GM10266 (cell line): ENCODE measurements at regions not wholly inside any gene's neighbourhood (a gene's known extent, or its start where the extent isn't known, plus 50 kb on each side); places are given as distances from the start of the nearest gene placed in this dataset.

ENCODE experiments used
- DNase-seq: peaks from one replicate; pipeline ENCODE4 v3.0.0; 2012; ENCODE audit errors: extremely low spot score
- TF ChIP-seq, protein P1 (sequence below): IDR thresholded peaks from 2 replicates; pipeline ENCODE4 v1.5.1; 2012; ENCODE audit warnings: mild to moderate bottlenecking, low read depth; ENCODE audit not compliant: control insufficient read depth, insufficient read depth; ENCODE audit errors: missing control alignments

DNA sequence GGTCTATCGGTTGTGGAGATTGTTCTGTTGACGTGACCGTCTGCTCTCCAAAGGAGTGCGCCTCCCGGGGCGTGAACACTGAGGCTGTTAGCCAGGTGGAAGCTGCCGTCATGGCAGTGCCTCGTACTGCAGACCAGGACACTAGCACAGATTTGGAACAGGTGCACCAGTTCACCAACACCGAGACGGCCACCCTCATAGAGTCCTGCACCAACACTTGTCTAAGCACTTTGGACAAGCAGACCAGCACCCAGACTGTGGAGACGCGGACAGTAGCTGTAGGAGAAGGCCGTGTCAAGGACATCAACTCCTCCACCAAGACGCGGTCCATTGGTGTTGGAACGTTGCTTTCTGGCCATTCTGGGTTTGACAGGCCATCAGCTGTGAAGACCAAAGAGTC, 128.9 kb upstream of the DMRT1 start:
- no peak for DNase-seq
- TF ChIP-seq, protein P1, sequence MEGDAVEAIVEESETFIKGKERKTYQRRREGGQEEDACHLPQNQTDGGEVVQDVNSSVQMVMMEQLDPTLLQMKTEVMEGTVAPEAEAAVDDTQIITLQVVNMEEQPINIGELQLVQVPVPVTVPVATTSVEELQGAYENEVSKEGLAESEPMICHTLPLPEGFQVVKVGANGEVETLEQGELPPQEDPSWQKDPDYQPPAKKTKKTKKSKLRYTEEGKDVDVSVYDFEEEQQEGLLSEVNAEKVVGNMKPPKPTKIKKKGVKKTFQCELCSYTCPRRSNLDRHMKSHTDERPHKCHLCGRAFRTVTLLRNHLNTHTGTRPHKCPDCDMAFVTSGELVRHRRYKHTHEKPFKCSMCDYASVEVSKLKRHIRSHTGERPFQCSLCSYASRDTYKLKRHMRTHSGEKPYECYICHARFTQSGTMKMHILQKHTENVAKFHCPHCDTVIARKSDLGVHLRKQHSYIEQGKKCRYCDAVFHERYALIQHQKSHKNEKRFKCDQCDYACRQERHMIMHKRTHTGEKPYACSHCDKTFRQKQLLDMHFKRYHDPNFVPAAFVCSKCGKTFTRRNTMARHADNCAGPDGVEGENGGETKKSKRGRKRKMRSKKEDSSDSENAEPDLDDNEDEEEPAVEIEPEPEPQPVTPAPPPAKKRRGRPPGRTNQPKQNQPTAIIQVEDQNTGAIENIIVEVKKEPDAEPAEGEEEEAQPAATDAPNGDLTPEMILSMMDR, result no peak

DNA sequence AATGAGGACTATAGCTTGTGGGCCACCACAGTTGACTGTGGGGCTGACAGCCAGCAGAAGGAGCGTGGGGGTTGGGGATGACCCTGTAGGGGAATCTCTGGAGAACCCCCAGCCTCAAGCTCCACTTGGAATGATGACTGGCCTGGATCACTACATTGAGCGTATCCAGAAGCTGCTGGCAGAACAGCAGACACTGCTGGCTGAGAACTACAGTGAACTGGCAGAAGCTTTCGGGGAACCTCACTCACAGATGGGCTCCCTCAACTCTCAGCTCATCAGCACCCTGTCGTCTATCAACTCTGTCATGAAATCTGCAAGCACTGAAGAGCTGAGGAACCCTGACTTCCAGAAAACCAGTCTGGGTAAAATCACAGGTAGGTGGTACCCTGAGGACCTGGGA, 128.4 kb upstream of the DMRT1 start:
- TF ChIP-seq, protein P1, result no peak
- DNase-seq, result no peak

DNA sequence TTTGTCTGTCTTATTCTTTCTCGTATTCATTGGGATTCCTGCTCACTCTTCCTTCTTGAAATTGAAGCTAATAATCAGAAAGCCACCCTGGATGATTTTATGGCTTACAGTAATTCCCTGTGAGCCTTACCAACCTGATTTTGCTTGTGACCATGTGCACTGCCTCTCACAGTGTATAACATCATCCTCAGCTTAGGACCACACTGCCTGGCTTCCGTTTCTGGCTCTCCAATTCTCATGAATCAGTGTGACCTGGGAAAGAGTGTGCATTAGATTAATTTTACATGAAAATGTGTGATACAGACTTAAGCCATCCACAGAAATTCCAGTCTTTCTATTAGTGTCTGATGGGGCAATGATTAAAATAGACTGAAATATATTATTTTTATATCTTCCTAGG, 126.8 kb upstream of the DMRT1 start:
- DNase-seq, result no peak
- TF ChIP-seq, protein P1, result no peak

DNA sequence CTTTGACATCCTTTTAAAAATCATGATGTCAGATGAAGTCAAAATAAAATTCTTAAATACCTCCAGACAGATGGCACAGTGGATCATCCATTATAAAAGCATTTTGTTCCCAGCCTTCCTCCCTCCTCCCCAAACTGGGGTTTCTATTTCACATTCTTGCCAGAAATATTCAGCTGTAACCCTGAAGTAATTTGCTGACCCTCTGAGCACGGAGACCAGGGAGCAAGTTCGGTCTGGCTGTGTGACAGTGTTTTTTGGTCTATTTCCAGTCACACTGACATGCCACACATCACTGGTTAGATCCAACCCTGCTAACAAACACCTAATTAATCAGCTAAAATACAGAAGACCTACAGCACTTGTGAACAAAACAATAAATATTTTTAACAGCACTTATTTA, 126.2 kb upstream of the DMRT1 start:
- no peak for DNase-seq
- TF ChIP-seq, protein P1, result no peak

DNA sequence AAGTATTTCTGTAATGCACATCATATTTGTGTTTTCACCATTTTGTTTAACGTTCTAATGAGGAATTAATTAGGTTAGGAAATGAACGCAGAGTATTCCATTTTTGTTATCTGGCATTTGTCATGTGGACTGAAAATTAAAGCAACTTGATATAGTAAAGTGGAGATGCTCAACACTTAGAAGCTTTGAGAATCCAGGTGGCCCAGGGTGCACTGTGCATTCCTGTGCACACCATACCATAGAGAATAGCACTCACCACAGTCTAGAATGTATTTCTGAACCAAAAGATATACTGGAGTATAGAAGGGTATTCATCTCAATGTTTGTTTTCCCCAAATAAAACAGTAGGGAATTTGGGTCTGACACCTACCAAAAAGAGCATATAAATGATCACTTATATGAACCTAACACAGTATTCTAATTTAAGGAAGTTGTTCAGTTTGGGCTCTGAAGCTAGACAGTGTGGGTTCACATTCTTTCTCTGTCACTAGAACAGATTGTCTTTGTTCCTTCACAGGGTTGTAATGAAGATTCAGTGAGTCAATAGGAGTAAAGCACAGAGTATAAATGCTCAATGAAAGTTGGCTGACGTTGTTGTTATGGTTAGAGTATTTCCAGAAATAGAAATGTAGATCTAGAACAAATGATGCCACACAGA, 125.6 kb upstream of the DMRT1 start:
- TF ChIP-seq, protein P1, result no peak
- no peak for DNase-seq

DNA sequence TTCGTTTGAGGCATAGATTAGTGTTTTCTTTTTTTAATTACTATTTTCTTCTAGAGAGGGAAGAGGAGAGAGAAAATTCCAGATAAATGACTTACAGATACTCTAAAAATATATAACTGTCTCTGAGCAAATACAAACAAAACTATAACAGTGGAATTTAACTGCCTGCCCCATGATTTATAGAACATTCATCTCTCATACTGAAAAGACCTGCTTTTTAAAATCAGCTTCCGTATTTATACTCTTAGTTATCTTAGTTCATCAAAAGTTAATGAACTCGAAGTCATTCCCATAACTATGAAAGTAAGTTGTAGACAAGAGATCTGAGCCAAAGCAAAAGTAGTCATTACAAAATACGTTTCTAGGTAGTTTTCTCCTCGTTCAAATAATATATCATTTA, 123.8 kb upstream of the DMRT1 start:
- no peak for DNase-seq
- TF ChIP-seq, protein P1, result no peak

DNA sequence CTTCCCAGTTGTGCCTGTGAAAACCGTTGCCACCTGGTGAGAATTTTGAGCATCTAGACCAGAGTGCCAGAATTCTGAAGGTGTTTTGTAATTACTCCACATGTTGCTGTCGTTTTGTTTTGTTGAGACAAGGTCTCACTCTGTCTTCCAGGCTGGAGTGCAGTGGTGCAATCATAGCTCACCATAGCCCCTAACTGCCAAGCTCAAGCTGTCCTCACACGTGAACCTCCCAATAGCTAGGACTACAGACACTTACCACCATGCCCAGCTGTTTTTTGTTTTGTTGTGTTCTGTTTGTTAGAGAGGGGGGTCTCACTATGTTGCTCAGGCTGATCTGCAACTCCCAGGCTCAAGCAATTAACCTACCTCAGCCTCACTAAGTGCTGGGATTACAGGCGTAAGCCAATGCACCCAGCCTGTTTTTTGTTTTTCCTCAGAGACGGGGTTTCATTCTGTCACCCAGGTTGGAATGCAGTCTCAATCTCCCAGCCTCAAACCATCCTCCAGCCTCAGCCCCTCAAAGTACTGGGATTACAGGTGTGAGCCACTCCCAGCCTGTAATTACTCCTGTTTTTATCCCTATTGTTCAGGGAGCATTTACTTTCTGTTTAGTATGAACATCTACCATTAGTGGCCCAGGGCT, 121.1 kb upstream of the DMRT1 start:
- TF ChIP-seq, protein P1, result no peak
- no peak for DNase-seq
